GM20431 (cell line): ENCODE measurements at regions not wholly inside any gene's neighbourhood (a gene's known extent, or its start where the extent isn't known, plus 50 kb on each side); places are given as distances from the start of the nearest gene placed in this dataset.

ENCODE experiments used
- in situ Hi-C: fragments of 300-500 bp; cut with MseI, MboI; formaldehyde crosslinking; loops from one replicate; pipeline ENCODE4 v1.15.0; 2020; ENCODE audit warnings: low sequenced_read_pairs; ENCODE audit not compliant: unreplicated experiment

- in situ Hi-C loops, result no loop called here
Measured at GRCh38 chr5:38207343-38207742, 51.0 kb upstream of the EGFLAM start.

GRCh38 chr5:38202741-38203140 lies 55.6 kb upstream of the EGFLAM start:
- in situ Hi-C loops, result no loop called here

GRCh38 chr5:38200872-38201557 lies 57.3 kb upstream of the EGFLAM start:
- in situ Hi-C loops, result no loop called here

GRCh38 chr5:38197118-38197517 lies 61.2 kb upstream of the EGFLAM start:
- in situ Hi-C loops, result loop anchor here (10.0 to 25.0 kb wide), 2 partner anchors 352 to 785 kb away; partner anchors contain the start of gene GDNF

- in situ Hi-C loops, result loop anchor here (10.0 to 25.0 kb wide), 2 partner anchors 348 to 781 kb away; partner anchors contain the start of gene GDNF
Measured at GRCh38 chr5:38193015-38193581, 65.3 kb upstream of the EGFLAM start.

- in situ Hi-C loops, result loop anchor here (10.0 to 25.0 kb wide), 2 partner anchors 347 to 779 kb away; partner anchors contain the start of gene GDNF
Measured at GRCh38 chr5:38191693-38192092, 66.7 kb upstream of the EGFLAM start.

GRCh38 chr5:38190111-38190510 lies 68.2 kb upstream of the EGFLAM start:
- in situ Hi-C loops, result loop anchor here (10.0 to 25.0 kb wide), 2 partner anchors 345 to 778 kb away; partner anchors contain the start of gene GDNF

- in situ Hi-C loops, result loop anchor here (25.0 kb wide), 1 partner anchor 777 kb away; no protein-coding TSS in a partner anchor
Measured at GRCh38 chr5:38189081-38189504, 69.3 kb upstream of the EGFLAM start.

- in situ Hi-C loops, result loop anchor here (25.0 kb wide), 1 partner anchor 776 kb away; no protein-coding TSS in a partner anchor
Measured at GRCh38 chr5:38188591-38188990, 69.8 kb upstream of the EGFLAM start.

- in situ Hi-C loops, result loop anchor here (25.0 kb wide), 1 partner anchor 775 kb away; no protein-coding TSS in a partner anchor
Measured at GRCh38 chr5:38187532-38187931, 70.8 kb upstream of the EGFLAM start.

- in situ Hi-C loops, result loop anchor here (25.0 kb wide), 1 partner anchor 772 kb away; no protein-coding TSS in a partner anchor
Measured at GRCh38 chr5:38184627-38185026, 73.7 kb upstream of the EGFLAM start.

- in situ Hi-C loops, result loop anchor here (25.0 kb wide), 1 partner anchor 771 kb away; no protein-coding TSS in a partner anchor
Measured at GRCh38 chr5:38182991-38183390, 75.4 kb upstream of the EGFLAM start.

GRCh38 chr5:38168029-38168428 lies 90.3 kb upstream of the EGFLAM start:
- in situ Hi-C loops, result no loop called here

- in situ Hi-C loops, result no loop called here
Measured at GRCh38 chr5:38167562-38167996, 90.8 kb upstream of the EGFLAM start.

GRCh38 chr5:38166832-38167231 lies 91.5 kb upstream of the EGFLAM start:
- in situ Hi-C loops, result no loop called here

- in situ Hi-C loops, result no loop called here
Measured at GRCh38 chr5:38165435-38165834, 92.9 kb upstream of the EGFLAM start.

- in situ Hi-C loops, result no loop called here
Measured at GRCh38 chr5:38164776-38165399, 93.5 kb upstream of the EGFLAM start.

- in situ Hi-C loops, result no loop called here
Measured at GRCh38 chr5:38163636-38164237, 94.6 kb upstream of the EGFLAM start.

GRCh38 chr5:38162625-38163024 lies 95.7 kb upstream of the EGFLAM start:
- in situ Hi-C loops, result no loop called here

GRCh38 chr5:38157024-38157423 lies 101.3 kb upstream of the EGFLAM start:
- in situ Hi-C loops, result no loop called here
